Left lobe of liver (tissue), 2 donors: ENCODE measurements at regions not wholly inside any gene's neighbourhood (a gene's known extent, or its start where the extent isn't known, plus 50 kb on each side); places are given as distances from the start of the nearest gene placed in this dataset.

Experiments used
- ATAC-seq: fragments of 200-7000 bp; cut with Tn5 transposase; one replicate; pipeline ENCODE4 v1.9.1; 2020; ENCODE audit warnings: mild to moderate bottlenecking, moderate library complexity
- DNase-seq: peaks from one replicate; pipeline ENCODE4 v3.0.0-alpha.2; 2020; ENCODE audit warnings: low spot score
- donor health status: DM: no; HTN: no; CAD: no; lungs with moderate emphysema.
- donor health status: DM: no; HTN: yes; CAD: no.

GRCh38 chr2:41707790-41708451, 339.9 kb upstream of the PKDCC start:
- no peak for DNase-seq
- ATAC-seq, result no peak

- DNase-seq, result no peak
- ATAC-seq, result no peak
These were observed 337.9 kb upstream of the PKDCC start for GRCh38 chr2:41709702-41710599.

GRCh38 chr2:41710944-41711343, 336.9 kb upstream of the PKDCC start:
- DNase-seq (no peak), ATAC-seq (no peak)

DNA sequence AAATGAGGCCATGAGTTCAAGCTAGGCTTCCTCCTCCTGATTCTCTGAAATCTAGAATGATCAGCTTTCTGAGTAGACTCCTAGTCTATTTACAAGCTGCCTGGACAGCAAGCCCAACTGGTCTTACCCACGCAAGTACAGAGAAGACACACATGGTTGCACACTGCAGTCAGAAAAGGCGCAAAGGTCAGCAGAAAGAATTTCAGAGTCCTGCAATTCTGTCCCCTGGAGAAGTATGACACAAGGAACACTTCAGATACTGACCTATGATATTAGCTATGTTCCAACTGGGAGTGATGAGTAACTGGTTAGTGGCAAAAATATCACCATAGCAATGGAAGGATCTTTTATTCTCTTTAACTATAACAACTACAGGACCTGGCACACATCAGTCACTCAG, 336.1 kb upstream of the PKDCC start:
- DNase-seq, result no peak
- no peak for ATAC-seq

GRCh38 chr2:41716497-41716896, 331.3 kb upstream of the PKDCC start:
- ATAC-seq, result no peak
- DNase-seq, result no peak

DNA sequence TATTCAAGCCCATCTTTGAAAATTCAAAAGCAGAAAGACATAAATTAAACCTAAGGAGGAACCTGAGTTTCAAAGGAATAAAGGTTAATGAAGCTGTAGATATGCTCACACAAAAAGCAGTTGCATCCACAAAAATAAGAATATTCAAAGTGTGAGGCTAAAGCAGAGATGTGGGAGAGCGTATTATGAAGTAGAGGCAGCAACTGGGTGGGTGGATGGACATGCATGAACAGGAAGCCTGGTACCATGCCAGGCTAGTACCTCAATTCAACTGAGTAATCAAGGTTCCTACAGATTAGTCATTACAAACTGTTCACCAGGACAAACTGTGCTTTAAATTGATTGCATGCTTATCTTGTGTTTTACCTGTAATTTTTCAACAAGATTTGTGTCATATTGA, 330.0 kb upstream of the PKDCC start:
- ATAC-seq (no peak), DNase-seq (no peak)

DNA sequence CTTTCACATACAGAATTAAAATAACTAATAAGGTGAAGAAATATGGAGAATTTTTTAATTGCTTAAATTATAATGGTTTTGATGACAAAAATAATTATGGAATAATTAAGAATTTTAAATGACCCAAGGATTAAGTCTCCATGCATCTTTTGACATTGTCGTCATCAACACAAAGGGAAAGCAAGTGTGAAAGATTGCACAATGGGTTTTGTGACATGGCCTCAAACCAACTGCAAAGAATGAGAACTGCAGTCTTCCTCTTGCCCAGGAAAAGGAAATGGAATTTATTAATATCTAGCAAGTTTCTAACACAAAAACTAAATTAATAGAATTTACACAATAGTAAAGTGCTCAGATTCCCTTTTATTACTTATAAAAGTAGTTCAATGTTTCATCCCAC, 329.1 kb upstream of the PKDCC start:
- DNase-seq (no peak), ATAC-seq (no peak)

- DNase-seq, result no peak
- ATAC-seq, result no peak
These were observed 328.1 kb upstream of the PKDCC start for GRCh38 chr2:41719756-41720155.

- ATAC-seq (peak; percentile 45), DNase-seq (no peak)
These were observed 327.2 kb upstream of the PKDCC start for GRCh38 chr2:41720331-41721251.

GRCh38 chr2:41722668-41723369, 325.0 kb upstream of the PKDCC start:
- peak; percentile 54 for DNase-seq
- peak; percentile 66 for ATAC-seq

DNA sequence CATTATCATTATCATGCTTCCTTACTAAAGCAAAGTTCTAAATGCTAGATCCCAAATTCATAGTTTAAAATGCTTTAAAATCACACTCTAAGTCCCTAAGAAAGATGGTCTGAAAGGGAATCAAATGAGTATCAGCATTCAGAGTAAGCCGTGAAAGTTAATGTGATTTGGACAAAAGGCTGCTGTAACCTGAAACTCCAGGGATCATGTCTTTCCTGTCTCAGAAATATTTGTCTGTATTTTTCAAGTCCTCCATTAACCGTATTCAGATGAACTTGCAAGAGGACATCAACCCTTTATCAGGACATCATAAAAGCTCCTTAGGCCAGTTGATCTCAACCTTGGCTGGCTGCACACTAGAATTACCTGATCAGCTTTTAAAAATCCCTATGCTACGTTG, 324.3 kb upstream of the PKDCC start:
- DNase-seq (no peak), ATAC-seq (no peak)

- no peak for DNase-seq
- ATAC-seq, result no peak
These were observed 323.4 kb upstream of the PKDCC start for GRCh38 chr2:41724465-41724864.

- ATAC-seq (peak; percentile 85), DNase-seq (no peak)
These were observed 321.9 kb upstream of the PKDCC start for GRCh38 chr2:41725901-41726300.

DNA sequence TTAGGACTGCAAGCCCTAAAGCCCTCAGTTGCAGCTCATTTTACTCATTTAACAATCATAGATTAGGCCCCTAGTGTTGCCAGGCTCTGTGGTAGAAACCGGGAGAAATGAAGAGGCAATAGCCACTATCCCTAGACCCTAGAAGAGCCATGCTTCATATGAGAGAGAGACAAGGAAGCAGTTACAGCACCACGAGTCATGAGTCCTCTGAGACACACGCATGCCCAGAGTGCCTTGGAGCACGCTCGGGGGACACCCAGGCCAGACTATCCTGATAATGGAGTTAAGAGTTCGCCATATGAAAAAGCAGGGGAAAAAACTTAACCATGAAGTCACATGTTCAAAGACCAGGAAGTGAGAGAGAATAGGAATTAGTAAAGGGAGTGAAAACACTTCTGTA, 321.5 kb upstream of the PKDCC start:
- ATAC-seq (peak; percentile 8), DNase-seq (no peak)

DNA sequence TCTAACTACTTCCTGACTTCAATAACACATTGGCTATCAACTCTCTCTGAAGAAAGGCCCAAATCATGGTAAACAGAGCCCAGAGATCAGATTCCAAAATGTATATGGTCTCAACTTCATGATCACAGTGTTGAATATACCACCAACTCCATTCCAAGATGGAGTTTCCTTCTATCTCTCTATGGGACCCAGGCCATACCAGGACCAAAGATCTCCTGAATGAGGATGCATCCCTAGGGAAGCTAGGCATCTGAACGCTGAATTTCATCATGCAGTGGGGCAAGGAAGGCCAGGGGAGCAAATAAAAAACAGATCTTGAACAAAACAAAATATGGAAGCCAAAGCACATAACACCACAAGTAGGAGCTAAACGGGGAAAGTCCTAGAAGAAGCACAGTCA, 320.7 kb upstream of the PKDCC start:
- no peak for ATAC-seq

DNA sequence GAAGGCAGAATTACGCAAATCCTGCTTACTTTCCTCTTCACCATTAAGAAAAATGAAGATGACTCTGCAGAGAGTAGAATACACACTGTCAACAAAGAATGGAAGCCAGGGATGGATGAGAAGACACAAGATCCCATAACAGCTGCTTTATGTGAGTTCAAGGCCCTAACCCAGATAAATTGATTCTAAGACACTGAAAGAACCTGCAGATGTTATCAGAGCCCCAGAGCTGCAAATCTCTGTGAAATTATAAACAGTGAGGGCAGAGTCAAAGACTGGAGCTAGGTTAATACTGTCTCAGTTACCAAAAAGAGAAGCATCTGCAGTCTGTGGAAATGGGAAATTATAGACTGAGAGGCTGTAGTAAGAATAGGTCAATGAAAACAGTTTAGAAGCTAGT, 320.1 kb upstream of the PKDCC start:
- DNase-seq (no peak), ATAC-seq (no peak)

More for the DNA sequence above, 320.7 kb upstream of the PKDCC start:
- DNase-seq, result no peak

- peak; percentile 34 for ATAC-seq
- DNase-seq, result no peak
These were observed 319.0 kb upstream of the PKDCC start for GRCh38 chr2:41728788-41729338.

DNA sequence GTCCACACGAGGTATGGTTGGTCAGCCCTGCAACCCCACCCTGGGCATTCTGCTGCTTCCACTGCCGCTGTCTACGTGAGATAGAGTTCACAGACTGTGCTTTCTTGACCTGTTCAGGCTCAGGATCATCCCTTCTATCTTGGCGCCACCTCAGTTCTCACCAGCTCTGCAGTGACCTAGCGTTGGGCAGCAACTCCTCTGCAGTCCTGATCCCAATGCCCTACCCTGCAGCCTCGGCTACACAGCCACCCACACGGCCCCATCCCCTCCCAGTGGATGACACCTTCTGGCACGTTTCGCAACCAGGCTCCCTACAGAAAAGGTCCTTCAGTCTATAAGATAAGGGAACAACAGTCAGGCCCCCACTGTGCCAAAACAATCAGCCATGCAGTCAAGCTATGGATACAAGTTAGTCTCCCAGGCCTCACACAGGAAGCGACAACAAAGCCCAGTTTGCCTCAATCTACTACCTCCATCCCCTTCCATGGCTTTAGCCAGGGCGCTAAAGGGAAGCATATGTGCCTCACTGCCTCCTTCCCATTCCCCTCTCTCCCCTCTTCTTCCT, 317.9 kb upstream of the PKDCC start:
- DNase-seq (no peak), ATAC-seq (no peak)

GRCh38 chr2:41735006-41735405, 312.8 kb upstream of the PKDCC start:
- no peak for DNase-seq
- no peak for ATAC-seq

GRCh38 chr2:41735476-41735875, 312.3 kb upstream of the PKDCC start:
- ATAC-seq, result peak; percentile 33
- DNase-seq, result no peak
